ENCODE measurements at regions not wholly inside any gene's neighbourhood (a gene's known extent, or its start where the extent isn't known, plus 50 kb on each side); places are given as distances from the start of the nearest gene placed in this dataset.

GRCh38 chr11:28627690-28628255 is 519.6 kb downstream of the METTL15 start:
- Mint-ChIP-seq H3K27me3 (no peaks in the 10 kb centered on the region), H3K4me3 (no peak overlapping the region), H3K9me3 (peaks cover 8% of the 10 kb centered on the region), H3K36me3 (ENCODE audit: low read depth) (no peaks in the 10 kb centered on the region), H3K4me1 (ENCODE audit: low read depth) (no peaks in the 10 kb centered on the region), H3K27ac (no peak overlapping the region)
- DNase-seq, result no peak
- Histone ChIP-seq H3K4me3 (ENCODE audit: low read length) (no peak overlapping the region), H3K9me3 (ENCODE audit: control insufficient read depth in 1 of 2, insufficient read depth in 1 of 2, low read length in 2 of 2) (no peaks in the 10 kb centered on the region), H3K4me1 (ENCODE audit: insufficient read depth, low read length) (no peaks in the 10 kb centered on the region), H3K27me3 (ENCODE audit: control insufficient read depth in 1 of 2, insufficient read depth in 2 of 2, low read length in 2 of 2) (no peaks in the 10 kb centered on the region), H3K36me3 (ENCODE audit: insufficient read depth, low read length) (no peaks in the 10 kb centered on the region), H3K27ac (ENCODE audit: low read depth in 1 of 2, low read length in 2 of 2) (no peak overlapping the region)
- ChIA-PET POLR2A (no interaction called here), CTCF (no interaction called here)
- no peak for TF ChIP-seq CTCF (IDR thresholded peaks at IDR 0.05)
- intact Hi-C loops (cut with DNase I, micrococcal nuclease), result no loop called here
- no peak for ATAC-seq (ENCODE audit: poor library complexity)

DNA sequence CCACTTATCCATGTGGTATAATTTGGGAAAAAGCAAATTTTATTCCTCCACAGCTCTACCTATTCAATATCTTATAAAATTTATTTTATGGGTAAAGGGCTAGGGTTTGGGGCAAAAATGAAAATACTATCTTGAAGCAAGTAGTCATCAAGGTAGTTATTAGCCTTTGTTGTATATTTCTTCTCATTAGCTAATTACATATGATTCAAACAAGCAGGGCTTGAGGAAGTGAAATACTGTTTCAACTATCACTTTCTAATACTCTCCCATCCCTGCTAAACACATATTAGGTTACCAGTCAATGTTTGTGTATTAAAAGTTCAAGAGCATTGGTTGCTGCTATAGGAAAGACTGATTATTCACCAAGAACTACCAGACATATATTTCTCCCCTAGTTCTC is 517.3 kb downstream of the METTL15 start:
- H3K4me3 Mint-ChIP-seq, result no peak overlapping the region
- CTCF ChIA-PET, result no interaction called here

DNA sequence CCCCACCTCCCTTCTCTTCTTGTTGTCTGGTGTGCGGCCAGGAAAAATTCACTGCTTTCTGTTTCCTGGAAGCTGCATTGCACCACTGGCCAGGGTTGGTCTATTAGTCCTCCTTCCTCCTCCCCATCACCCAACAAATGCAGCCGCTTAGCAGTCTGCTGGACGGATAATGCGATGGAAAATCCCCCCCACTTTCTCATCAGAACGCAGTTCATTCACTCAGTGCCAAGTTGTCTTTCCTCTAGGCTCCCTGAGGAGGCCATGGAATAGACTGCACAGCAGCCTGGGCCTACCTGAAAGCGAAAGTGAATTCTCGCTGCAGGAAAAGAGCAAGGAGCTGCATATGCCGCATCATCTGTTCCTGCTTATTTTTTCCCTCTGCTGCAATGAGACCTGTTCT is 513.6 kb downstream of the METTL15 start:
- intact Hi-C loops (cut with DNase I, micrococcal nuclease), result no loop called here
- H3K4me3 ChIP-seq (ENCODE audit: low read length), result no peak overlapping the region
- no peak overlapping the region for H3K4me3 Mint-ChIP-seq
- no peaks in the 10 kb centered on the region for H3K4me1 ChIP-seq (ENCODE audit: insufficient read depth, low read length)
- no peaks in the 10 kb centered on the region for H3K4me1 Mint-ChIP-seq (ENCODE audit: low read depth)
- H3K9me3 ChIP-seq (ENCODE audit: control insufficient read depth in 1 of 2, insufficient read depth in 1 of 2, low read length in 2 of 2), result no peaks in the 10 kb centered on the region
- no peak for TF ChIP-seq CTCF (IDR thresholded peaks at IDR 0.05)
- H3K36me3 Mint-ChIP-seq (ENCODE audit: low read depth), result no peaks in the 10 kb centered on the region
- no peak overlapping the region for H3K27ac Mint-ChIP-seq
- ATAC-seq (ENCODE audit: poor library complexity) (no peak), DNase-seq (no peak)
- H3K27ac ChIP-seq (ENCODE audit: low read depth in 1 of 2, low read length in 2 of 2), result no peak overlapping the region
- H3K36me3 ChIP-seq (ENCODE audit: insufficient read depth, low read length), result no peaks in the 10 kb centered on the region
- H3K27me3 ChIP-seq (ENCODE audit: control insufficient read depth in 1 of 2, insufficient read depth in 2 of 2, low read length in 2 of 2), result no peaks in the 10 kb centered on the region
- peaks cover 4% of the 10 kb centered on the region for H3K9me3 Mint-ChIP-seq
- no peaks in the 10 kb centered on the region for H3K27me3 Mint-ChIP-seq
- POLR2A ChIA-PET, result no interaction called here
- CTCF ChIA-PET, result no interaction called here

More for the DNA sequence above, 517.3 kb downstream of the METTL15 start:
- H3K27ac Mint-ChIP-seq, result no peak overlapping the region
- intact Hi-C loops (cut with DNase I, micrococcal nuclease), result no loop called here
- ATAC-seq (ENCODE audit: poor library complexity) (no peak), DNase-seq (no peak)
- Histone ChIP-seq H3K36me3 (ENCODE audit: insufficient read depth, low read length) (no peaks in the 10 kb centered on the region), H3K27ac (ENCODE audit: low read depth in 1 of 2, low read length in 2 of 2) (no peak overlapping the region), H3K9me3 (ENCODE audit: control insufficient read depth in 1 of 2, insufficient read depth in 1 of 2, low read length in 2 of 2) (no peaks in the 10 kb centered on the region), H3K27me3 (ENCODE audit: control insufficient read depth in 1 of 2, insufficient read depth in 2 of 2, low read length in 2 of 2) (no peaks in the 10 kb centered on the region), H3K4me1 (ENCODE audit: insufficient read depth, low read length) (no peaks in the 10 kb centered on the region), H3K4me3 (ENCODE audit: low read length) (no peak overlapping the region)
- peaks cover 8% of the 10 kb centered on the region for H3K9me3 Mint-ChIP-seq
- no peaks in the 10 kb centered on the region for H3K36me3 Mint-ChIP-seq (ENCODE audit: low read depth)
- H3K4me1 Mint-ChIP-seq (ENCODE audit: low read depth), result no peaks in the 10 kb centered on the region
- POLR2A ChIA-PET, result no interaction called here
- no peak for TF ChIP-seq CTCF (IDR thresholded peaks at IDR 0.05)
- no peaks in the 10 kb centered on the region for H3K27me3 Mint-ChIP-seq

Measured in CD4-positive, alpha-beta T cell (primary cell).